ENCODE measurements at regions not wholly inside any gene's neighbourhood (a gene's known extent, or its start where the extent isn't known, plus 50 kb on each side); places are given as distances from the start of the nearest gene placed in this dataset.

DNA sequence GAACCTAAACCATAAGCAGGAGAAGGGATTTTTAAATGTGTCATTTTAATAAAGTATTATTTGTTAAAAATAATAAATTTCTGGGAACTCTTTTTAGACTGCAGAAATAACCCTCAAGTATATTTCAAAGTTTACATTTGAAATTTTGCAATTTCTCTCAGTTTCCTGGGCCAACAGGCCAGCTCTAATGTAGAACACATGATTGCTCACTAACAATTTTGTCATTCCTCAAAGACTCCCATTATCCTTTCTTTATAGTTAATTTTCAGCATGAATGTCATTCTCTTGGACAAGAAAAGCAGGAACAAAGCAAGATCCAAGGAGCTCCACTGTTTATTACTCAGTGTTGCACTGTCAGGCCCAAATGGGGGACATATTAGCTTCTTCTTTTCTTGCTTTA, 119.4 kb upstream of the VANGL1 start:
- H3K23me2 ChIP-seq (ENCODE audit: insufficient read length, low read depth, low read length, poor library complexity, severe bottlenecking), result no peaks in the 10 kb centered on the region
- no peak overlapping the region for H3K27ac Mint-ChIP-seq
- H3K18ac ChIP-seq (ENCODE audit: insufficient read length, low read depth, low read length), result no peak overlapping the region
- no peak overlapping the region for H3K4me3 Mint-ChIP-seq
- H4K91ac ChIP-seq (ENCODE audit: insufficient read length, low read depth, low read length), result no peak overlapping the region
- no peaks in the 10 kb centered on the region for H3K9me3 ChIP-seq (ENCODE audit: control insufficient read depth, low read depth, low read length)
- H3T11ph ChIP-seq (ENCODE audit: low read length), result no peak overlapping the region
- no peak overlapping the region for H3K14ac ChIP-seq (ENCODE audit: insufficient read depth, low read length)
- H3K56ac ChIP-seq (ENCODE audit: insufficient read length, low read depth, low read length), result no peak overlapping the region
- H4K5ac ChIP-seq (ENCODE audit: insufficient read length, low read depth, low read length), result no peak overlapping the region
- peaks cover 4% of the 10 kb centered on the region; the same call in 1 of the 2 replicates for H3K4me1 ChIP-seq (ENCODE audit: insufficient read depth, low read length)
- H3K9ac ChIP-seq (ENCODE audit: extremely low read depth, insufficient read length, low read length), result no peak overlapping the region
- TF ChIP-seq, protein P1, sequence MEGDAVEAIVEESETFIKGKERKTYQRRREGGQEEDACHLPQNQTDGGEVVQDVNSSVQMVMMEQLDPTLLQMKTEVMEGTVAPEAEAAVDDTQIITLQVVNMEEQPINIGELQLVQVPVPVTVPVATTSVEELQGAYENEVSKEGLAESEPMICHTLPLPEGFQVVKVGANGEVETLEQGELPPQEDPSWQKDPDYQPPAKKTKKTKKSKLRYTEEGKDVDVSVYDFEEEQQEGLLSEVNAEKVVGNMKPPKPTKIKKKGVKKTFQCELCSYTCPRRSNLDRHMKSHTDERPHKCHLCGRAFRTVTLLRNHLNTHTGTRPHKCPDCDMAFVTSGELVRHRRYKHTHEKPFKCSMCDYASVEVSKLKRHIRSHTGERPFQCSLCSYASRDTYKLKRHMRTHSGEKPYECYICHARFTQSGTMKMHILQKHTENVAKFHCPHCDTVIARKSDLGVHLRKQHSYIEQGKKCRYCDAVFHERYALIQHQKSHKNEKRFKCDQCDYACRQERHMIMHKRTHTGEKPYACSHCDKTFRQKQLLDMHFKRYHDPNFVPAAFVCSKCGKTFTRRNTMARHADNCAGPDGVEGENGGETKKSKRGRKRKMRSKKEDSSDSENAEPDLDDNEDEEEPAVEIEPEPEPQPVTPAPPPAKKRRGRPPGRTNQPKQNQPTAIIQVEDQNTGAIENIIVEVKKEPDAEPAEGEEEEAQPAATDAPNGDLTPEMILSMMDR (conservative IDR thresholded peaks at IDR 0.05), result no peak
- H3K4me1 Mint-ChIP-seq, result peaks cover 13 to 14% of the 10 kb centered on the region in 2 experiments
- H3K4ac ChIP-seq (ENCODE audit: low read depth, low read length), result no peak overlapping the region
- no peak overlapping the region for H3K23ac ChIP-seq (ENCODE audit: insufficient read length, low read depth, low read length)
- no peaks in the 10 kb centered on the region for H3K79me1 ChIP-seq (ENCODE audit: insufficient read depth, low read depth, low read length, poor library complexity, severe bottlenecking)
- no peak overlapping the region for H2AK5ac ChIP-seq (ENCODE audit: insufficient read length, low read length)
- H2AFZ ChIP-seq (ENCODE audit: low read length), result no peak overlapping the region
- no peaks in the 10 kb centered on the region; a peak in 1 of 7 replicates for H3K36me3 Mint-ChIP-seq (ENCODE audit: insufficient read depth in 1 of 3, low read depth in 3 of 3)
- DNase-seq, result no peak
- no peak overlapping the region for H2BK12ac ChIP-seq (ENCODE audit: insufficient read length, low read depth, low read length)
- H3K4me2 ChIP-seq (ENCODE audit: insufficient read depth, insufficient read length, low read length), result no peak overlapping the region
- no peaks in the 10 kb centered on the region for H3K27me3 ChIP-seq (ENCODE audit: insufficient read depth, low read length)
- H4K8ac ChIP-seq (replicated peaks; ENCODE audit: insufficient read length, low read depth, low read length), result no peak overlapping the region
- H3K27ac ChIP-seq (ENCODE audit: insufficient read length, low read depth, low read length), result no peak overlapping the region
- no peak overlapping the region for H2BK20ac ChIP-seq (ENCODE audit: low read depth, low read length, poor library complexity, severe bottlenecking)
- H3K79me2 ChIP-seq (ENCODE audit: insufficient read depth, low read length), result no peaks in the 10 kb centered on the region
- 0 out of 5 replicates have a peak, but pooled peaks cover 0 to 2% of the 10 kb centered on the region in 2 experiments for H3K9me3 Mint-ChIP-seq
- H4K20me1 ChIP-seq (ENCODE audit: control insufficient read depth, insufficient read depth, insufficient read length), result no peaks in the 10 kb centered on the region
- no peak overlapping the region for H2BK5ac ChIP-seq (ENCODE audit: insufficient read length, low read length)
- H2BK120ac ChIP-seq (ENCODE audit: low read depth, low read length, poor library complexity, severe bottlenecking), result no peak overlapping the region
- H3K27me3 Mint-ChIP-seq (ENCODE audit: low read depth), result no peaks in the 10 kb centered on the region
- no peak overlapping the region for H2BK15ac ChIP-seq (ENCODE audit: low read depth, low read length)

All from H9 (cell line).